Right lobe of liver (tissue), 6 donors: ENCODE measurements at regions not wholly inside any gene's neighbourhood (a gene's known extent, or its start where the extent isn't known, plus 50 kb on each side); places are given as distances from the start of the nearest gene placed in this dataset.

Source experiments
- ATAC-seq, 4 donors: fragments of 200-7000 bp; cut with Tn5 transposase; one replicate each; pipeline ENCODE4 v1.9.1; 2020; ENCODE audit warnings: mild to moderate bottlenecking in 4 of 4, moderate library complexity in 4 of 4
- DNase-seq, 3 donors: peaks; one replicate each; pipeline ENCODE4 v3.0.0-alpha.2; 2020
- H3K27ac ChIP-seq, 3 donors: fragments of 200-600 bp; one replicate each; pipeline ENCODE4 v1.8.0; 2022
- H3K27me3 ChIP-seq, 2 donors: fragments of 200-600 bp; one replicate each; pipeline ENCODE4 v1.8.0; 2022
- H3K36me3 ChIP-seq, 4 donors: fragments of 200-600 bp; sonication (generic) in 1 of 4; one replicate each; pipeline versions ENCODE4 v1.5.1 to v1.8.0; 2017 to 2022; ENCODE audit warnings: control low read depth in 1 of 4
- H3K4me1 ChIP-seq, 4 donors: fragments of 200-600 bp; sonication (generic) in 1 of 4; one replicate each; pipeline versions ENCODE4 v1.5.1 to v1.8.0; 2017 to 2022; ENCODE audit warnings: control low read depth in 1 of 4
- H3K4me3 ChIP-seq, 3 donors: fragments of 200-600 bp; one replicate each; pipeline ENCODE4 v1.8.0; 2022
- H3K9me3 ChIP-seq, 4 donors: fragments of 200-600 bp; sonication (generic) in 1 of 4; one replicate each; pipeline versions ENCODE4 v1.5.1 to v1.8.0; 2017 to 2022; ENCODE audit warnings: control low read depth in 1 of 4
- CTCF ChIP-seq, 4 donors: fragments of 200-600 bp in 3 of 4; fragments of 450-650 bp in 1 of 4; IDR thresholded peaks; one replicate each; pipeline versions ENCODE4 v1.5.1 to v1.8.0; 2016 to 2022; ENCODE audit warnings: antibody characterized with exemption in 4 of 4, mild to moderate bottlenecking in 2 of 4
- POLR2A ChIP-seq: fragments of 450-650 bp; IDR thresholded peaks from one replicate; pipeline ENCODE4 v1.6.1; 2017; ENCODE audit warnings: antibody characterized with exemption, mild to moderate bottlenecking
- WGBS: methylation state at CpG from one replicate; pipeline ENCODE4 v1.1.6; 2018; ENCODE audit warnings: low coverage, low lambda C conversion rate; ENCODE audit not compliant: insufficient coverage; ENCODE audit errors: missing lambda C conversion rate; 5-methylcytosine and 5-hydroxymethylcytosine counted together
- intact Hi-C, 2 donors: fragments of 100-400 bp; cut with DNase I; formaldehyde crosslinking; loops; one replicate each; pipeline versions ENCODE4 v1.11.2 to v1.14.1; 2022
- donor health status: DM: no; HTN: yes; CAD: no.
- donor health status: DM: no; HTN: no; CAD: no.
- donor health status: DM: no; HTN: no; CAD: no.
- donor health status: DM: no; HTN: yes; CAD: no.
- donor health status: DM: no; HTN: yes; CAD: no.

GRCh38 chr16:16882766-16883165 lies 503.8 kb downstream of the NPIPA7 start:
- H3K4me1 ChIP-seq, result no peaks in the 10 kb centered on the region
- no peak overlapping the region for H3K27ac ChIP-seq
- 30% methylated on average over 2 of the region's 3 CpGs for WGBS
- H3K27me3 ChIP-seq, result no peaks in the 10 kb centered on the region
- no peak for ATAC-seq
- no peak overlapping the region for H3K4me3 ChIP-seq
- TF ChIP-seq POLR2A (no peak), CTCF (IDR thresholded peaks at IDR 0.05) (no peak)
- H3K9me3 ChIP-seq, result no peaks in the 10 kb centered on the region
- H3K36me3 ChIP-seq, result no peaks in the 10 kb centered on the region
- no peak for DNase-seq
- intact Hi-C loops, result no loop called here

GRCh38 chr16:16884451-16884850 lies 505.5 kb downstream of the NPIPA7 start:
- H3K4me3 ChIP-seq, result no peak overlapping the region
- TF ChIP-seq CTCF (IDR thresholded peaks at IDR 0.05) (no peak), POLR2A (no peak)
- ATAC-seq, result no peak
- 42% methylated on average over 1 of the region's 1 CpG for WGBS
- H3K36me3 ChIP-seq, result no peaks in the 10 kb centered on the region
- no peaks in the 10 kb centered on the region for H3K27me3 ChIP-seq
- H3K4me1 ChIP-seq, result no peaks in the 10 kb centered on the region
- H3K9me3 ChIP-seq, result no peaks in the 10 kb centered on the region
- H3K27ac ChIP-seq, result no peak overlapping the region
- no peak for DNase-seq
- intact Hi-C loops, result no loop called here

GRCh38 chr16:16887193-16887592 lies 508.3 kb downstream of the NPIPA7 start:
- no peak for DNase-seq
- TF ChIP-seq POLR2A, result no peak
- TF ChIP-seq CTCF (IDR thresholded peaks at IDR 0.05), result no peak
- 58% methylated on average over 4 of the region's 4 CpGs for WGBS
- ATAC-seq, result no peak
- Histone ChIP-seq H3K27me3 (no peaks in the 10 kb centered on the region), H3K36me3 (no peaks in the 10 kb centered on the region), H3K4me1 (no peaks in the 10 kb centered on the region), H3K9me3 (no peaks in the 10 kb centered on the region), H3K4me3 (no peak overlapping the region), H3K27ac (no peak overlapping the region)
- intact Hi-C loops, result no loop called here

- 25% methylated on average over 2 of the region's 2 CpGs for WGBS
- Histone ChIP-seq H3K4me1 (no peaks in the 10 kb centered on the region), H3K36me3 (no peaks in the 10 kb centered on the region), H3K9me3 (no peaks in the 10 kb centered on the region), H3K27me3 (no peaks in the 10 kb centered on the region), H3K4me3 (no peak overlapping the region), H3K27ac (no peak overlapping the region)
- ATAC-seq (no peak), DNase-seq (no peak)
- intact Hi-C loops, result no loop called here
- TF ChIP-seq POLR2A, result no peak
- TF ChIP-seq CTCF (IDR thresholded peaks at IDR 0.05), result no peak
These were observed 512.0 kb downstream of the NPIPA7 start for GRCh38 chr16:16890964-16891363.

- DNase-seq, result no peak
- intact Hi-C loops, result no loop called here
- no peak for ATAC-seq
These were observed 525.7 kb downstream of the NPIPA7 start for GRCh38 chr16:16904601-16905000.

More at GRCh38 chr16:16904601-16905000, 525.7 kb downstream of the NPIPA7 start:
- TF ChIP-seq POLR2A (no peak), CTCF (IDR thresholded peaks at IDR 0.05) (no peak)
- Histone ChIP-seq H3K36me3 (no peaks in the 10 kb centered on the region), H3K4me3 (no peak overlapping the region), H3K27me3 (no peaks in the 10 kb centered on the region), H3K9me3 (peaks cover 0 to 3% (median 0%) of the 10 kb centered on the region in 4 donors), H3K27ac (no peak overlapping the region), H3K4me1 (no peaks in the 10 kb centered on the region)
- WGBS, result 32% methylated on average over 1 of the region's 1 CpG
